ENCODE measurements at regions not wholly inside any gene's neighbourhood (a gene's known extent, or its start where the extent isn't known, plus 50 kb on each side); places are given as distances from the start of the nearest gene placed in this dataset.
"Not testable (repeated sequence)": the region's sequence is repeated elsewhere in the genome, so short reads cannot be mapped to it uniquely, and the experiment has no call there.

- DNase-seq: no peak
Measured at GRCh38 chr17:70454377-70454776, 285.0 kb downstream of the KCNJ2 start.

- no peak for DNase-seq
Measured at GRCh38 chr17:70454908-70455307, 285.6 kb downstream of the KCNJ2 start.

GRCh38 chr17:70464995-70465394 is 295.7 kb downstream of the KCNJ2 start:
- DNase-seq: no peak

- DNase-seq: no peak
Measured at GRCh38 chr17:70468661-70469060, 299.3 kb downstream of the KCNJ2 start.

GRCh38 chr17:70473049-70473448 is 303.7 kb downstream of the KCNJ2 start:
- no peak for DNase-seq

GRCh38 chr17:70476368-70476767 is 307.0 kb downstream of the KCNJ2 start:
- no peak for DNase-seq

GRCh38 chr17:70478902-70479301 is 309.6 kb downstream of the KCNJ2 start:
- no peak for DNase-seq

- DNase-seq: no peak
Measured at GRCh38 chr17:70479779-70480178, 310.4 kb downstream of the KCNJ2 start.

- DNase-seq: no peak
Measured at GRCh38 chr17:70483624-70484023, 314.3 kb downstream of the KCNJ2 start.

- DNase-seq: no peak
Measured at GRCh38 chr17:70484050-70484449, 314.7 kb downstream of the KCNJ2 start.

GRCh38 chr17:70484496-70484895 is 315.2 kb downstream of the KCNJ2 start:
- no peak for DNase-seq

- no peak for DNase-seq
Measured at GRCh38 chr17:70492368-70492767, 323.0 kb downstream of the KCNJ2 start.

- DNase-seq: no peak
Measured at GRCh38 chr17:70493277-70493874, 324.0 kb downstream of the KCNJ2 start.

- DNase-seq: no peak
Measured at GRCh38 chr17:70498631-70499030, 329.3 kb downstream of the KCNJ2 start.

GRCh38 chr17:70499067-70499786 is 329.9 kb downstream of the KCNJ2 start:
- DNase-seq: no peak

GRCh38 chr17:70503449-70503848 is 334.1 kb downstream of the KCNJ2 start:
- no peak for DNase-seq

GRCh38 chr17:70510288-70510687 is 341.0 kb downstream of the KCNJ2 start:
- DNase-seq: no peak

GRCh38 chr17:70517816-70518215 is 348.5 kb downstream of the KCNJ2 start:
- no peak for DNase-seq

GRCh38 chr17:70519300-70519699 is 350.0 kb downstream of the KCNJ2 start:
- DNase-seq: no peak

GRCh38 chr17:70520447-70520846 is 351.1 kb downstream of the KCNJ2 start:
- no peak for DNase-seq

GRCh38 chr17:70520956-70521355 is 351.6 kb downstream of the KCNJ2 start:
- DNase-seq: no peak

- no peak for DNase-seq
Measured at GRCh38 chr17:70521821-70522256, 352.5 kb downstream of the KCNJ2 start.

- no peak for DNase-seq
Measured at GRCh38 chr17:70523426-70523825, 354.1 kb downstream of the KCNJ2 start.

GRCh38 chr17:70525035-70525434 is 355.7 kb downstream of the KCNJ2 start:
- DNase-seq: not testable (repeated sequence)

- DNase-seq: no peak
Measured at GRCh38 chr17:70525961-70526360, 356.6 kb downstream of the KCNJ2 start.
